ENCODE measurements at regions not wholly inside any gene's neighbourhood (a gene's known extent, or its start where the extent isn't known, plus 50 kb on each side); places are given as distances from the start of the nearest gene placed in this dataset.
"Not testable (repeated sequence)": the region's sequence is repeated elsewhere in the genome, so short reads cannot be mapped to it uniquely, and the experiment has no call there.

DNA sequence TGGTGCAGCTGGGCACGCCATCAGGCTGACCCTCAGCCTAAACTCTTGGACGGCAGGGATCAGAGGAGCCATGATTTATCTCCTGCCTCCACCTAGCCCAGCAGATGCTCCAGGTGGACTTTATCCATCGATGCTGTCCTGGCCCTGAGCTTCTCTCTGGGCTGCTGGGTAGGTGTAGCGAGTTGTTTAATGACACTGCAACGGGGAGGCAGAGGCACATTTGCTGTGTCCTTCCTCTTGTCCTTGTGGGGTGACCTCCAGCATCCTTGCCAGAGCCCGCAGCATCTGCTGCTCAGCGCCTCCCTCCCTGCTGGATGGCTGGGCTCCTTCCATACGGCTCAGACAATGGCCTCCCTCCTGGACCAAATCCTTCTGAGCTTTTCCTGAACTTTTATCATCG is 103.1 kb upstream of the IRX4 start:
- DNase-seq (ENCODE audit: extremely low read depth, low read depth) = no peak

GRCh38 chr5:1983919-1984695 is 101.4 kb upstream of the IRX4 start:
- DNase-seq (ENCODE audit: extremely low read depth, low read depth) = no peak

- no peak for DNase-seq (ENCODE audit: extremely low read depth, low read depth)
Observed at GRCh38 chr5:1983401-1983800, 100.7 kb upstream of the IRX4 start.

DNA sequence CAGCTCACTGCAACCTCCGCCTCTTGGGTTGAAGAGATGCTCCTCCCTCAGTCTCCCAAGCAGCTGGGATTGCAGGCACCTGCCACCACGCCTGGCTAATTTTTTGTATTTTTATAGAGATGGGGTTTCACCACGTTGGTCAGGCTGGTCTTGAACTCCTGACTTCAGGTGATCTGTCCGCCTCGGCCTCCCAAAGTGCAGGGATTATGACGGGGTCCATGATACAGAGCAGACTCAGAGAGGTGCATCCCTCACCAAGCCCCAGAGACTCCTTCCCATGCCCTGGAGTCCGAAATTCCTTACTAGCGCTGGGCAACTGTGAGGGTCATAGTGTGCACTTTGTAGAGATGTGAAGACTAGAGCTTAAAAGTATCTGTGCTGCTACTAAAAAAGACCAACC is 99.8 kb upstream of the IRX4 start:
- DNase-seq (ENCODE audit: extremely low read depth, low read depth) = not testable (repeated sequence)

DNA sequence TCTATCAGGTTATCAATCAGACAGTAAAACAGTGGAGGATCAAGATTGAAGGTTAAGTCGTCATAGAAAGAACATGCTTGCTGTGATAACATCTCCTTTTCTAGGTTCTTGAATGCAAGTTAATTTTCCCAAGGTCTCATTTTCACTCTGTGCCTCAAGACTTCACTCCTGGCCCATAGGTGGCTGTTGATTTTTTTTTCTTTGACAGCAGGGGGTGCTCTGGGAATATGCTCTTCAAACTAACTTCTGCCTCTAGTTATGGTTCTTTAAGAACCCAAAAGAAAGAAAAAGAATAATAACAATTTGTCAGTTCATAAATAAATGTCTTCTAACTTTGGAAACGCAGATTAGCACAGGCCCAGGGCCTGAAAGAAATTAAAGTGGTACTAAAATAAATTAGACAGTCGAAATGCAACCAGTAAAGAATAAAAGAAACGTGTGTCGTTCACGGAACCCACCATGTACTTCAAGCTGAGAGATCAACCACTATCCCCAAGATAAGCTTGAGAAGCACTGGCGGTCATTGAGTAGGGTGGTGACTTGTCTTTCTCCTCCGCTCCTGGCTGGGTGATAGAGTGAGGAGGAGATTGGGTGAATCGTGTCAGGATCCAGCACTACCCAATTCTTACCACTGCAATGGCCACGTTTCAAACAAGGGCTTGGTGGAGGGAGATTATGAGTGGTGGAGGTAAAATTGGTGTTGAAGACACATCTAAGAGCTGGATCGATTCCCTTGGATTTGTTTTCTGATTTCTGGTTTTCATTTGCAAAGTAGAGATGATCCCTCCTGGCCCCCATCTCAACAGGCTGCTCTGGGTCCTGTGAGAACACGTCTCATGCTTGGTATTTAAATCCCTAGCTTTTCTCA is 93.4 kb upstream of the IRX4 start:
- no peak for DNase-seq (ENCODE audit: extremely low read depth, low read depth)

DNA sequence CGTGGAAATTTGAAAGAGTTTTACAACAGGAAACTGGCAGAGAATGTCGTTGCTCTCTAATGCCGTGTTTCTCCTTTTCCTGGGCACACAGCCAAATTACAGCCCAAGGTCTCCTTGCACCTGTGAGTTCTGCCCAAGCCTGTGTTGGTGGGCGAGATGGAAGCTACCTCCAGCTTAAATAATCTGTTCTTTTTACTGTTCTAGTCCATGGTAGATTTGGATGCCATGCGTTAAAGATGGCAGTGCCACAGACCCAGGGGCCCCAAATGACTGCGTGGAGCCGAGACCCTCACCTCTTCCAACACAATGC is 92.6 kb upstream of the IRX4 start:
- DNase-seq (ENCODE audit: extremely low read depth, low read depth) = no peak

DNA sequence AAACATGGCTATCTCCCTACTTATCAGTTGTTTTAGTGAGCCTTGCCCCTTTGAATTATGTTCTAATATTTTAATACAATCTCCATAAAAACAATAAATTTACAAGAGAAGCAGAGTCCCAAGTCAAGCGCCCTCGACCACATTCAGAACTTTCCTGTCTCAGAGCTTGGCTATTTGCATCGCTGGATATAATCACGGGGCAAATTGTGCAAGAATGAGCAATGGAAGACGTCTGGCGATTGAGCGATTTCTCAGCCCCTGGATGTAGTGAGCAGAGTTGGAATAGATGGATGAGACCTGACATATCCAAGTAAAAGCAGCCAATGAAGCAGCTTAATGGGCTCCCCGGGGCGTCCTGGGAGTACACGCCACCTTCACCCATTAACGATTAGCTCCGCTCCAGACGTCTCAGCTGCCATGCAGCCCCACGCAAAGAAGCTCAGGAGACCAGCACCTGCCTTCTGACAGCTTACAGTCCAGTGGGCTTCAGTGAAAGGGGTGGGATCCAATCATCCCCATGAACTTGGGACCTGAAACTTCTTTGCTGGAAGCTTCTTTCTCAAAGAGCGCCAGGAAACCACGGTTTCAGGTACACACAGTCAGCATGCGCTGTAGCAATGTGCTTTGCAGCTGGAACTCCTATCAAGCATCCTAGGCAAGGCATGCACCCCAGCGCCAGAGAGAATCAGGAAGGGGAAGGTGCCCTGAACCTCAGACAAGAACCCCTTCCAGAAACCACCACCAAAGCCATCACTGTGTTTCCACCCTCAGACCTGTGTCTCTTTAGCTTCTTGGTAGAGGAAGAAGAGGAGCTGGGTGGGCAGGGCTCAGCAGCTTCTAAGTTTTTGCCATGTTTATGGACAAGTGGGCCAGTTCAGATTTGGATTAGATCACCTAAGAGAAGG is 92.0 kb upstream of the IRX4 start:
- DNase-seq (ENCODE audit: extremely low read depth, low read depth) = no peak

DNA sequence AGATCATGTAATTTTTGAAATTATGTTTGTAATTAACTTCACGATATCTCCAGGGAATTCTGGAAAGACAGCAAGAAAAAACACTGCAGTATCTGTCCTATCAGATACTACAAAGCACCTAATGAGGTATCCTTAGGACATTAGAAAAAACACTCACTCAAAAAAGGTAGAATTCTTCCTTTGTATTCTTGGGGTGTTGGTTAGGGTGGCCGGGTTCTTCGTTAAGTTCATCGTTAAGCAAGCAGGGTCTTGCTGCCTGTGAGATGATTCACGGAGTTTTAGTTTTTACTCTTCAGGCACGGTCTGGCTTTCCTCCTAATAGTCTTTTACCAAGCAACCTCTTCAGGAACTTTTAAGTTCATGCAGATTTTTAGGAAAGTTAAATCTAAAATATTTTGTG is 91.4 kb upstream of the IRX4 start:
- DNase-seq (ENCODE audit: extremely low read depth, low read depth) = no peak

- no peak for DNase-seq (ENCODE audit: extremely low read depth, low read depth)
Observed at GRCh38 chr5:1973391-1974013, 90.8 kb upstream of the IRX4 start.

- DNase-seq (ENCODE audit: extremely low read depth, low read depth) = no peak
Observed at GRCh38 chr5:1971944-1972343, 89.2 kb upstream of the IRX4 start.

DNA sequence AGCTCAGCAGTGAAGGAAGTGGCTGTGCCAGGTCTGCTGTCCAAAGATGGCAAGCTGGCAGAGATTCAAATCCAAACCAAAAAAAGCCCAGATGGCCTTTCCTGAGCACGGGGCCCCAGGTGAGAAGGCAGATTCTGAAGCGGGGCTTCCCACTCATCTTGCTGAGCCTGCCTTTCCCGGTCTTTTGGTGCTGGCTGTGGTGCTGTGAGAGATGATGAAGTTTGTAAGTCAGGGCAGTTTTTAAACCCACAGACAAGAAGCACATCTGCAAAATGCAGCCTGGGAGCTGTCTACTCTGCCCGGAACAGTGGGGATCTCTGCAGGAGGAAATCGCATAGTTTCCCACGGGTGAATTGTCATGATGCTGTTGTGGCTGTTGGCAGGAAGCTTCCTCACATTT is 85.0 kb upstream of the IRX4 start:
- no peak for DNase-seq (ENCODE audit: extremely low read depth, low read depth)

DNA sequence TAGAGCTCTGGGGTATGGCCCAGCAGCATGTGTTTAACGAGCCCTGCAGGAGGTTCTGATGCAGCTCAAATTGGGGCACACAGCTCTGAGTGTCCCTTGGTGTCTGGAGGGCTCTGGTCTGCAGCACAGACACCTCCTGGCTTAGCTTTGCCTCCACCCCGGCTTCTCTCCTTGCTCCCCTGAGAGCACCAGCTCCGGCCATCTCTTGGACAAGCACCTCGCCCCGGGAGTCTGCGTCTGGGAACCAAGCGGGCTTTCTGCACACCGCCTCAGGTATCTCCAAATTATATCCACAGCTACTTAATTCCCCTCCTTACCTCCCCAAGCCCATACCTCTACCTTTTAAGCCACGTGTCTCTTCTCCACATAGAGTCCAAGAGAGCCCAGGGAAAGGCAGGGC is 83.7 kb upstream of the IRX4 start:
- DNase-seq (ENCODE audit: extremely low read depth, low read depth) = no peak

- DNase-seq (ENCODE audit: extremely low read depth, low read depth) = no peak
Observed at GRCh38 chr5:1965925-1966324, 83.2 kb upstream of the IRX4 start.

GRCh38 chr5:1963941-1964451 is 81.3 kb upstream of the IRX4 start:
- DNase-seq (ENCODE audit: extremely low read depth, low read depth) = no peak

DNA sequence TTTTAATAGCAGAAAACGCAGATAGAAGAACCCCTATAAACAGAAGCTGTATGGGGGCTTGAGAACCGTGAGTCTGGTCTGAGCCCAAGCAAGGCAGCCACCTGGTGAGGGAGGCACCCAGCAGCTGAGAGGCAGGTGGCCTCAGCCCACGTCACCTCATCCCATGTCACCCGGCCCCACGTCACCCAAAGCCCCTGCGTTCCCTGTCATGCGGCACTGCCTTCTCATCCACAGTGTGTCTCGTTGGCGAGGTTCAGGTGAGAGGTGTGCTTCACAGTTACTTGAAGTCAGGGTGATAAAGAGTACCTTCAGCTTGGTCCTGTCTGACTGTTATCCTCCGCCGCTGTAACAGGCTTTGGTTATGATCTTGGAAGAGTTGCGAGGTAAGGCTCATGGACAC is 80.6 kb upstream of the IRX4 start:
- DNase-seq (ENCODE audit: extremely low read depth, low read depth) = no peak

GRCh38 chr5:1962619-1963355 is 80.1 kb upstream of the IRX4 start:
- DNase-seq (ENCODE audit: extremely low read depth, low read depth) = no peak

DNA sequence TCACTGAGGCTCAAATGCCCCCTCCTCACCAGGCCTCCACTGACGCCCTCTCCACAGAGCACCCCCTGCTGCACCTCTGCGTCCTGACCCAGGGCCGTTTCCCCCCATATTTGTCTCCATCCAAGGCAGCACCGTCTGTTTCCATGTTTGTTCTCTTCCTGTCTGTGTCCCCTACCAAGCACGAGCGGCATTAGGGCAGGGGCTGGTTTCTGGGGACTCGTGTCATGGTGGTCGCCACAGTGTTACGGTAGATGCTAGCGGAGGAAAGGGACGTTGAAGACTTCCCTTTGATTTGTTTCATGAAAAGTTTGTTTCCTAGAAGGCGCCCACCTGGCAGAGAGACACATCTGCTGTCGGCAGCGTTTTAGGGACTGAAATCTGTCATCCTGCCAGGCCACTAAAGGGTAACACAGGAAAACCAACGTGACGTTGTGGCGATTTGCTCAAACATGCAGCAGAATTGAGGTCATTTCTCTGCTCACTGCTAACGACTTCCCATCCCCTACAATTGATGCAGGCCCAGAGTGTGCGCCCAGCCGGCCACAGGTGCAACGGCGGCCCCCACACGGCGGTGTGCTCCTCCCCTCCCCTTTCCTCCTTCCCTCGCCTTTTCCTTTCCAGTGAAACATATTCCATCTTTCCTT is 79.3 kb upstream of the IRX4 start:
- no peak for DNase-seq (ENCODE audit: extremely low read depth, low read depth)

GRCh38 chr5:1961304-1961946 is 78.7 kb upstream of the IRX4 start:
- DNase-seq (ENCODE audit: extremely low read depth, low read depth) = no peak
